Tibial nerve (tissue), 4 donors: ENCODE measurements at regions not wholly inside any gene's neighbourhood (a gene's known extent, or its start where the extent isn't known, plus 50 kb on each side); places are given as distances from the start of the nearest gene placed in this dataset.

Experiments
- DNase-seq, 2 donors: peaks; one replicate each; pipeline ENCODE4 v3.0.0-alpha.2; 2019; ENCODE audit warnings: low spot score in 2 of 2
- H3K27ac ChIP-seq, 4 donors: fragments of 200-600 bp; sonication (generic) in 3 of 4; one replicate each; pipeline ENCODE4 v1.5.1; 2017 to 2019; ENCODE audit warnings: mild to moderate bottlenecking in 1 of 4
- H3K27me3 ChIP-seq, 2 donors: fragments of 200-600 bp; sonication (generic) in 1 of 2; one replicate each; pipeline versions ENCODE4 v1.5.1 to v1.6.0; 2017 to 2019
- H3K36me3 ChIP-seq, 3 donors: fragments of 200-600 bp; sonication (generic); one replicate each; pipeline ENCODE4 v1.5.1; 2018 to 2019
- H3K4me1 ChIP-seq, 4 donors: fragments of 200-600 bp; sonication (generic) in 3 of 4; one replicate each; pipeline ENCODE4 v1.5.1; 2017 to 2019
- H3K4me3 ChIP-seq, 4 donors: fragments of 200-600 bp; sonication (generic) in 3 of 4; one replicate each; pipeline ENCODE4 v1.5.1; 2017 to 2019; ENCODE audit warnings: mild to moderate bottlenecking in 1 of 4, moderate library complexity in 1 of 4
- H3K9me3 ChIP-seq, 4 donors: fragments of 200-600 bp; sonication (generic) in 3 of 4; one replicate each; pipeline ENCODE4 v1.5.1; 2017 to 2019
- EP300 ChIP-seq, 2 donors: sonication (generic); formaldehyde crosslinking; IDR thresholded peaks; one replicate each; pipeline ENCODE4 v1.6.1; 2017; ENCODE audit warnings: antibody characterized with exemption in 2 of 2, mild to moderate bottlenecking in 1 of 2
- POLR2A ChIP-seq, 2 donors: fragments of 450-650 bp; IDR thresholded peaks; one replicate each; pipeline ENCODE4 v1.6.1; 2017; ENCODE audit warnings: antibody characterized with exemption in 2 of 2, mild to moderate bottlenecking in 2 of 2, moderate library complexity in 2 of 2
- WGBS, 2 donors: methylation state at CpG; one replicate each; pipeline ENCODE4 v1.1.5; 2018; 5-methylcytosine and 5-hydroxymethylcytosine counted together
- TF ChIP-seq, protein P1 (sequence below), 5 experiments: fragments of 200-600 bp in 3 of 5; fragments of 450-650 bp in 2 of 5; sonication (generic) in 3 of 5; IDR thresholded peaks; one replicate each; pipeline ENCODE4 v1.5.1; 2016 to 2019; ENCODE audit warnings: antibody characterized with exemption in 5 of 5, mild to moderate bottlenecking in 3 of 5, moderate library complexity in 2 of 5

- TF ChIP-seq, protein P1, sequence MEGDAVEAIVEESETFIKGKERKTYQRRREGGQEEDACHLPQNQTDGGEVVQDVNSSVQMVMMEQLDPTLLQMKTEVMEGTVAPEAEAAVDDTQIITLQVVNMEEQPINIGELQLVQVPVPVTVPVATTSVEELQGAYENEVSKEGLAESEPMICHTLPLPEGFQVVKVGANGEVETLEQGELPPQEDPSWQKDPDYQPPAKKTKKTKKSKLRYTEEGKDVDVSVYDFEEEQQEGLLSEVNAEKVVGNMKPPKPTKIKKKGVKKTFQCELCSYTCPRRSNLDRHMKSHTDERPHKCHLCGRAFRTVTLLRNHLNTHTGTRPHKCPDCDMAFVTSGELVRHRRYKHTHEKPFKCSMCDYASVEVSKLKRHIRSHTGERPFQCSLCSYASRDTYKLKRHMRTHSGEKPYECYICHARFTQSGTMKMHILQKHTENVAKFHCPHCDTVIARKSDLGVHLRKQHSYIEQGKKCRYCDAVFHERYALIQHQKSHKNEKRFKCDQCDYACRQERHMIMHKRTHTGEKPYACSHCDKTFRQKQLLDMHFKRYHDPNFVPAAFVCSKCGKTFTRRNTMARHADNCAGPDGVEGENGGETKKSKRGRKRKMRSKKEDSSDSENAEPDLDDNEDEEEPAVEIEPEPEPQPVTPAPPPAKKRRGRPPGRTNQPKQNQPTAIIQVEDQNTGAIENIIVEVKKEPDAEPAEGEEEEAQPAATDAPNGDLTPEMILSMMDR (IDR thresholded peaks at IDR 0.05), result no peak
- TF ChIP-seq EP300 (IDR thresholded peaks at IDR 0.05) (no peak), POLR2A (IDR thresholded peaks at IDR 0.05) (no peak)
- H3K27ac ChIP-seq, result no peak overlapping the region
- WGBS, 2 donors, result 87 to 95% methylated on average over 3 of the region's 3 CpGs
- no peaks in the 10 kb centered on the region for H3K27me3 ChIP-seq
- H3K9me3 ChIP-seq, result no peaks in the 10 kb centered on the region
- H3K4me3 ChIP-seq, result no peak overlapping the region
- DNase-seq, result no peak
- peaks cover 0 to 29% (median 4%) of the 10 kb centered on the region in 4 donors for H3K4me1 ChIP-seq
- no peaks in the 10 kb centered on the region for H3K36me3 ChIP-seq
These were observed 175.5 kb upstream of the SPRY4 start for GRCh38 chr5:142500227-142500905.

GRCh38 chr5:142499591-142500226, 174.9 kb upstream of the SPRY4 start:
- Histone ChIP-seq H3K36me3 (no peaks in the 10 kb centered on the region), H3K4me1 (peaks cover 0 to 35% (median 4%) of the 10 kb centered on the region in 4 donors), H3K27ac (no peak overlapping the region), H3K27me3 (no peaks in the 10 kb centered on the region), H3K9me3 (no peaks in the 10 kb centered on the region), H3K4me3 (no peak overlapping the region)
- DNase-seq, result no peak
- TF ChIP-seq EP300 (IDR thresholded peaks at IDR 0.05) (no peak), POLR2A (IDR thresholded peaks at IDR 0.05) (no peak)
- TF ChIP-seq, protein P1 (IDR thresholded peaks at IDR 0.05), result no peak
- 55 to 56% methylated on average over 6 of the region's 6 CpGs for WGBS, 2 donors

DNA sequence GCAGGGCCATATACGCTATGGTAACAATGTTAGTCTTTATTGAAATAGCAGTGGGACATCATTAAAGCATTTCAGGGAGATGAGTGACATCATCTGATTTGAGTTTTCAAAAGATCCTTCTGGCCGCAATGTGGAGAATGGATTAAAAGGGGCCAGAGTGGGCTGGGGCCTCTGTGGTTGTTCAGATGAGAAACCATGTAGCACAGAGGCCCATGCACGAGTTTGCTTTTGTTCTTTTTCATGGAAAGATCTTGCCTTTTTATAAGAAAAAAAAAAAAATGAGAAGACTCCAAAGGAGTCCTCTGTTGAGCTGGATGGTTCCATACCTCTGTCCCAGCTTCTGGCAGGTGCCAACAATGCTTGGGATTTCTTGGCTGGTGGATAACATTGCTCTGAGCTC, 173.5 kb upstream of the SPRY4 start:
- Histone ChIP-seq H3K9me3 (no peaks in the 10 kb centered on the region), H3K36me3 (no peaks in the 10 kb centered on the region), H3K27ac (no peak overlapping the region), H3K4me1 (peaks cover 0 to 46% (median 9%) of the 10 kb centered on the region in 4 donors), H3K4me3 (no peak overlapping the region), H3K27me3 (no peaks in the 10 kb centered on the region)
- no peak for DNase-seq
- 61 to 66% methylated on average over 3 of the region's 3 CpGs for WGBS, 2 donors
- no peak for TF ChIP-seq EP300 (IDR thresholded peaks at IDR 0.05)
- TF ChIP-seq, protein P1 (IDR thresholded peaks at IDR 0.05), result no peak
- no peak for TF ChIP-seq POLR2A (IDR thresholded peaks at IDR 0.05)

DNA sequence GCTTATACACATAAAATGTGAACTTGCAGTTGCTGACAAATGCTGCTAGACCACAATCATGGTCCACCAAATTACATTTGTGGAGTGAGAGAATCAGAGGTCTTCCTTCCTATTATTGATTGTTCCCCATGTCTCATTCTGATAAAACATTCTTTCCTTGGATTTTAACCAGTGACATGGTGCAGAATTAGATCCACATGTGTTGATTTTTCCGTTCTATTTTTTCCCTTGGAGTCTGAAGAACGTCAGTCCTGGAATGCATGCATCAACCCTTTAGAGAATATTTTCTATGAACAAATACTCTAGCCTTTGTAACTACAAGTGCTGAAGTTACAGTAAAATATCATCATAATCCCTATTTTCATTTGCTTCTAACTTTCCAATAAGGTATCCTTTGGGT, 170.7 kb upstream of the SPRY4 start:
- TF ChIP-seq, protein P1 (IDR thresholded peaks at IDR 0.05), result no peak
- TF ChIP-seq EP300 (IDR thresholded peaks at IDR 0.05), result peak in 1 of 2 donors; percentile 59
- Histone ChIP-seq H3K4me3 (no peak overlapping the region), H3K27ac (peak overlapping the region in 2 of 4 donors; percentile 17 to 68), H3K9me3 (no peaks in the 10 kb centered on the region), H3K4me1 (peaks cover 8 to 72% (median 27%) of the 10 kb centered on the region in 4 donors), H3K36me3 (no peaks in the 10 kb centered on the region), H3K27me3 (no peaks in the 10 kb centered on the region)
- WGBS, 2 donors, result 36 to 46% methylated on average over 2 of the region's 2 CpGs
- DNase-seq, result no peak

DNA sequence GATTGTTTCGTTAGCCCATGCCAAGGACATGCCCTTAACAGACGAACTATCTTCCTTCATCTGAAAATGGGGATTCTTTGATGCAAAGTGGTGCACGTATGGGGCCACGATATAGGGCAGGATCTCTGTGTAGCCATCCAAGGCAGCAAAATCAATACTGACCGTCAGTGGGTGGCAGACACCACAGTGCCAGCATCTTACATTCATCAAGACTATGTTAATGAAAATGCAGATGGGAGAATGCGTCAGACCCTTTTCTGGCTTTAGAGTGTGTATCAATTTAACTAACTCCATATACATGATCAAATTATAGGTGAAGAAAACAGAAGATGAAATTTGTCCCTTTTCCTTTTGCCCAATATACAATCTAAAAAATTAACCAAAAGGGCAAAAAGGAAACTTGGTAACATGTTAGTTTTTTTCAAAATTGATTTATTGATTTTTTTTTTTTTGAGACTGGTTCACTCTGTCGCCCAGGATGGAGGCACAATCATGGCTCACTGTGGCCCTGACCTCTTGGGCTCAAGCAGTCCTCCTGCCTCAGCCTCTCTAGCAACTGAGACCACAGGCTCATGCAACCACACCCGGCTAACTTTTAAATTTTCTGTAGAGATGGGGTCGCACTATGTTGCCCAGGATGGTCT, 169.2 kb upstream of the SPRY4 start:
- no peak overlapping the region for H3K4me3 ChIP-seq
- H3K27me3 ChIP-seq, result no peaks in the 10 kb centered on the region
- no peaks in the 10 kb centered on the region for H3K36me3 ChIP-seq
- DNase-seq, result no peak
- H3K9me3 ChIP-seq, result no peaks in the 10 kb centered on the region
- H3K27ac ChIP-seq, result peak overlapping the region in 2 of 4 donors; percentile 84 to 89
- 85 to 89% methylated on average over 9 of the region's 9 CpGs for WGBS, 2 donors
- peaks cover 8 to 70% (median 24%) of the 10 kb centered on the region in 4 donors for H3K4me1 ChIP-seq
- TF ChIP-seq POLR2A (IDR thresholded peaks at IDR 0.05), result no peak
- TF ChIP-seq EP300 (IDR thresholded peaks at IDR 0.05), result no peak
- TF ChIP-seq, protein P1 (IDR thresholded peaks at IDR 0.05), result no peak
